22Rv1 (cell line): ENCODE measurements at regions not wholly inside any gene's neighbourhood (a gene's known extent, or its start where the extent isn't known, plus 50 kb on each side); places are given as distances from the start of the nearest gene placed in this dataset.

Experiments
- CTCF ChIP-seq: fragments of 450-650 bp; IDR thresholded peaks from 2 replicates; pipeline ENCODE4 v1.5.1; 2017; ENCODE audit warnings: mild to moderate bottlenecking
- ZFX ChIP-seq: fragments of 450-650 bp; IDR thresholded peaks from 2 replicates; pipeline ENCODE4 v1.6.1; 2017; ENCODE audit warnings: antibody characterized with exemption, borderline replicate concordance

GRCh38 chr2:182631299-182631698, 84.8 kb upstream of the DNAJC10 start:
- no peak for TF ChIP-seq CTCF
- no peak for TF ChIP-seq ZFX
